Islet precursor cell (in vitro differentiated cells): ENCODE measurements at regions not wholly inside any gene's neighbourhood (a gene's known extent, or its start where the extent isn't known, plus 50 kb on each side); places are given as distances from the start of the nearest gene placed in this dataset.
A peak's percentile ranks its signal among the peaks of the same experiment; 100 is the strongest.
"Not testable (repeated sequence)": the region's sequence is repeated elsewhere in the genome, so short reads cannot be mapped to it uniquely, and the experiment has no call there.

Experiments
- DNase-seq: peaks from one replicate; pipeline ENCODE4 v3.0.0-alpha.2; 2018

GRCh38 chr13:30816736-30817135, 81.4 kb downstream of the ALOX5AP start:
- DNase-seq = peak; percentile 35

GRCh38 chr13:30818323-30818960, 83.1 kb downstream of the ALOX5AP start:
- peak; percentile 58 for DNase-seq

GRCh38 chr13:30819136-30819888, 84.0 kb downstream of the ALOX5AP start:
- peak; percentile 71 for DNase-seq

- peak; percentile 2 for DNase-seq
Observed at GRCh38 chr13:30821421-30821820, 84.7 kb upstream of the MEDAG start.

- DNase-seq = peak; percentile 50
Observed at GRCh38 chr13:30824651-30825050, 81.4 kb upstream of the MEDAG start.

- DNase-seq = peak; percentile 47
Observed at GRCh38 chr13:30826911-30827577, 79.0 kb upstream of the MEDAG start.

GRCh38 chr13:30827578-30827925, 78.5 kb upstream of the MEDAG start:
- DNase-seq = no peak

- peak; percentile 94 for DNase-seq
Observed at GRCh38 chr13:30829145-30829832, 76.8 kb upstream of the MEDAG start.

- peak; percentile 59 for DNase-seq
Observed at GRCh38 chr13:30829833-30830637, 76.0 kb upstream of the MEDAG start.

GRCh38 chr13:30830638-30830965, 75.5 kb upstream of the MEDAG start:
- DNase-seq = peak; percentile 57

GRCh38 chr13:30831515-30831914, 74.6 kb upstream of the MEDAG start:
- peak; percentile 39 for DNase-seq

GRCh38 chr13:30832377-30832776, 73.7 kb upstream of the MEDAG start:
- DNase-seq = no peak

- peak; percentile 99 for DNase-seq
Observed at GRCh38 chr13:30832845-30833332, 73.2 kb upstream of the MEDAG start.

- DNase-seq = peak; percentile 23
Observed at GRCh38 chr13:30835442-30835841, 70.6 kb upstream of the MEDAG start.

- DNase-seq = peak; percentile 42
Observed at GRCh38 chr13:30837227-30838159, 68.6 kb upstream of the MEDAG start.

GRCh38 chr13:30839636-30840035, 66.4 kb upstream of the MEDAG start:
- not testable (repeated sequence) for DNase-seq

GRCh38 chr13:30840515-30840914, 65.6 kb upstream of the MEDAG start:
- DNase-seq = no peak

- no peak for DNase-seq
Observed at GRCh38 chr13:30841154-30841553, 64.9 kb upstream of the MEDAG start.

GRCh38 chr13:30843548-30843947, 62.5 kb upstream of the MEDAG start:
- no peak for DNase-seq

GRCh38 chr13:30844548-30845296, 61.3 kb upstream of the MEDAG start:
- DNase-seq = no peak
